ENCODE measurements at regions not wholly inside any gene's neighbourhood (a gene's known extent, or its start where the extent isn't known, plus 50 kb on each side); places are given as distances from the start of the nearest gene placed in this dataset.

DNA sequence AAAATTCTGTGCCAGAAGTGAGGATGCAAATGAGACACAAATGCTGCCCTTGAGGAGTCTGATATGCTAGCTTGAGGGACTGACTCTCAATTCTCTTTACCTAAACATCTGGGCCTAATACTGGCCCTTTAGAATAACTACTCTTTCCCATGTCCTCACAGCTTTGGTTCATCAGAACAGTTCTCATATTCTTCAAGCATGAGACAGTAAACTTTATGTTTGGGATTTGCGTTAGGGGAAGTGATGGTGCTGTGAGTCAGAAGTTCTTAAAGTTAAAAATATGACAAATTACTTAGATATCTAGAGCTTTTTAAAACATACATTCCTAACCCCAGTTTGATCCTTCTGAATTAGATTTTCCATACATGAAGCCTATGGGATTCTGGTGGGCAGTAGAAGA is 665.0 kb upstream of the RGMB start:
- TF ChIP-seq POLR2A (IDR thresholded peaks at IDR 0.05; ENCODE audit: low read depth, low read length) (no peak), POLR2AphosphoS5 (IDR thresholded peaks at IDR 0.05; ENCODE audit: low read depth, low read length) (no peak), TAF1 (IDR thresholded peaks at IDR 0.05; ENCODE audit: borderline replicate concordance, low read depth, low read length) (no peak)

All from GM12892 (cell line).